ENCODE measurements at regions not wholly inside any gene's neighbourhood (a gene's known extent, or its start where the extent isn't known, plus 50 kb on each side); places are given as distances from the start of the nearest gene placed in this dataset.

- no peak for TF ChIP-seq CTCF (IDR thresholded peaks at IDR 0.05; ENCODE audit: poor library complexity, severe bottlenecking)
- TF ChIP-seq EZH2 (IDR thresholded peaks at IDR 0.05; ENCODE audit: borderline replicate concordance, insufficient read depth, low read length, poor library complexity, severe bottlenecking), result no peak
These were observed 293.3 kb downstream of the MAF start for GRCh38 chr16:79307214-79307613.

Data from neural cell (in vitro differentiated cells).